HG02588 (cell line): ENCODE measurements at regions not wholly inside any gene's neighbourhood (a gene's known extent, or its start where the extent isn't known, plus 50 kb on each side); places are given as distances from the start of the nearest gene placed in this dataset.
"Not testable (repeated sequence)": the region's sequence is repeated elsewhere in the genome, so short reads cannot be mapped to it uniquely, and the experiment has no call there.

Source experiments
- ATAC-seq: cut with Tn5 transposase; IDR thresholded peaks from one replicate; pipeline ENCODE4 v1.9.1; 2021; ENCODE audit warnings: mild to moderate bottlenecking, moderate library complexity; ENCODE audit not compliant: unreplicated experiment

GRCh38 chr12:115898670-115899069 lies 378.8 kb downstream of the MED13L start:
- no peak for ATAC-seq

GRCh38 chr12:115897729-115898128 lies 379.8 kb downstream of the MED13L start:
- ATAC-seq, result no peak

- no peak for ATAC-seq
Observed at GRCh38 chr12:115895247-115895646, 382.2 kb downstream of the MED13L start.

- ATAC-seq, result no peak
Observed at GRCh38 chr12:115891556-115892164, 385.8 kb downstream of the MED13L start.

GRCh38 chr12:115886666-115887065 lies 390.8 kb downstream of the MED13L start:
- no peak for ATAC-seq

GRCh38 chr12:115885040-115885690 lies 392.3 kb downstream of the MED13L start:
- ATAC-seq, result no peak

- ATAC-seq, result no peak
Observed at GRCh38 chr12:115882936-115883335, 394.6 kb downstream of the MED13L start.

GRCh38 chr12:115880238-115880637 lies 397.3 kb downstream of the MED13L start:
- no peak for ATAC-seq

- ATAC-seq, result no peak
Observed at GRCh38 chr12:115879354-115879753, 398.1 kb downstream of the MED13L start.

- no peak for ATAC-seq
Observed at GRCh38 chr12:115873451-115874082, 403.9 kb downstream of the MED13L start.

- ATAC-seq, result no peak
Observed at GRCh38 chr12:115872919-115873357, 404.6 kb downstream of the MED13L start.

- no peak for ATAC-seq
Observed at GRCh38 chr12:115872212-115872611, 405.3 kb downstream of the MED13L start.

- peak; percentile 50 for ATAC-seq
Observed at GRCh38 chr12:115871714-115872113, 405.8 kb downstream of the MED13L start.

GRCh38 chr12:115870510-115870909 lies 407.0 kb downstream of the MED13L start:
- no peak for ATAC-seq

- ATAC-seq, result no peak
Observed at GRCh38 chr12:115870021-115870420, 407.5 kb downstream of the MED13L start.

GRCh38 chr12:115869604-115870003 lies 407.9 kb downstream of the MED13L start:
- ATAC-seq, result no peak

GRCh38 chr12:115868624-115869023 lies 408.9 kb downstream of the MED13L start:
- ATAC-seq, result no peak

- ATAC-seq, result no peak
Observed at GRCh38 chr12:115867854-115868253, 409.6 kb downstream of the MED13L start.

GRCh38 chr12:115866909-115867525 lies 410.5 kb downstream of the MED13L start:
- ATAC-seq, result no peak

GRCh38 chr12:115866281-115866680 lies 411.2 kb downstream of the MED13L start:
- not testable (repeated sequence) for ATAC-seq

GRCh38 chr12:115864396-115864795 lies 413.1 kb downstream of the MED13L start:
- ATAC-seq, result no peak

GRCh38 chr12:115860619-115861018 lies 416.9 kb downstream of the MED13L start:
- no peak for ATAC-seq
